Cardiac fibroblast (primary cell): ENCODE measurements at regions not wholly inside any gene's neighbourhood (a gene's known extent, or its start where the extent isn't known, plus 50 kb on each side); places are given as distances from the start of the nearest gene placed in this dataset.
A peak's percentile ranks its signal among the peaks of the same experiment; 100 is the strongest.

Source experiments
- DNase-seq, 2 donors: peaks; one replicate each; pipeline versions ENCODE4 v3.0.0 to v3.0.0-alpha.2; 2010; ENCODE audit warnings: low read depth in 2 of 2
- H3K4me3 ChIP-seq, 2 donors: replicated peaks in 1 of 2; 1 replicate in 1 of 2; 2 replicates in 1 of 2; pipeline ENCODE4 v1.5.1; 2011; ENCODE audit warnings: low read depth in 2 of 2, low read length in 2 of 2, mild to moderate bottlenecking in 2 of 2, moderate library complexity in 1 of 2
- TF ChIP-seq, protein P1 (sequence below): IDR thresholded peaks from one replicate; pipeline ENCODE4 v1.5.1; 2011; ENCODE audit warnings: low read depth, mild to moderate bottlenecking, low read length, inconsistent platforms

DNA sequence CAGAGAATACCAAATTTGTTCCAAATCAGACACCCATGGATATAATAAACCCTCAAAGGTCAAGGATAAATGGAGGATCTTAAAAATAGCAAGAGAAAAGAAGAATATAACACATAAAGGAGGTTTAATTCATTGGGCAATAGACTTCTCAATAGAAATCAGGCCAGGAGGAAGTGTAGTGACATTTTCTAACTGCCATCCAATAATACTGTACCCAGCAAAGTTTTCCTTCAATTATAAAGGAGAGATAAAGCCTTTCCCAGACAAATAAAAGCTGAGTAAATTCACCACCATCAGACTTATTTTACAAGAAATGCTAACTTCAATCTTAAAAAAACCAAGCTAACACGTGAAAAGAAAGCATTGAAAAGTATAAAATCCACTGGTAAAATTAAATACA lies 121.6 kb downstream of the MSTN start:
- TF ChIP-seq, protein P1, sequence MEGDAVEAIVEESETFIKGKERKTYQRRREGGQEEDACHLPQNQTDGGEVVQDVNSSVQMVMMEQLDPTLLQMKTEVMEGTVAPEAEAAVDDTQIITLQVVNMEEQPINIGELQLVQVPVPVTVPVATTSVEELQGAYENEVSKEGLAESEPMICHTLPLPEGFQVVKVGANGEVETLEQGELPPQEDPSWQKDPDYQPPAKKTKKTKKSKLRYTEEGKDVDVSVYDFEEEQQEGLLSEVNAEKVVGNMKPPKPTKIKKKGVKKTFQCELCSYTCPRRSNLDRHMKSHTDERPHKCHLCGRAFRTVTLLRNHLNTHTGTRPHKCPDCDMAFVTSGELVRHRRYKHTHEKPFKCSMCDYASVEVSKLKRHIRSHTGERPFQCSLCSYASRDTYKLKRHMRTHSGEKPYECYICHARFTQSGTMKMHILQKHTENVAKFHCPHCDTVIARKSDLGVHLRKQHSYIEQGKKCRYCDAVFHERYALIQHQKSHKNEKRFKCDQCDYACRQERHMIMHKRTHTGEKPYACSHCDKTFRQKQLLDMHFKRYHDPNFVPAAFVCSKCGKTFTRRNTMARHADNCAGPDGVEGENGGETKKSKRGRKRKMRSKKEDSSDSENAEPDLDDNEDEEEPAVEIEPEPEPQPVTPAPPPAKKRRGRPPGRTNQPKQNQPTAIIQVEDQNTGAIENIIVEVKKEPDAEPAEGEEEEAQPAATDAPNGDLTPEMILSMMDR = no peak
- no peak for DNase-seq
- no peak overlapping the region for H3K4me3 ChIP-seq

DNA sequence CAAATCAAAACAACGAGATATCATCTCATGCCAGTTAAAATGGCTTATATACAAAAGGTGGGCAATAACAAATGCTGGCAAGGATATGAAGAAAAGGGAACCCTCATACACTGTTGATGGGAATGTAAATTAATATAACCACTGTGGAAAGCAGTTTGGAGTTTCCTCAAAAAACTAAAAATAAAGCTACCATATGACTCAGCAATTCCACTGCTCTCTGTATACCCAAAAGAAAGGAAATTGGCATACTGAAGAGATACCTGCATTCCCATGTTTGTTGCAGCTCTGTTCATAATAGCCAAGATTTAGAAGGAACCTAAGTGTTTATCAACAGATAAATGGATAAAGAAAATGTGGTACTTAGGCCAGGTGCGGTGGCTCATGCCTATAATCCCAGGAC lies 124.8 kb downstream of the MSTN start:
- H3K4me3 ChIP-seq = no peak overlapping the region
- TF ChIP-seq, protein P1 = no peak
- DNase-seq = no peak

DNA sequence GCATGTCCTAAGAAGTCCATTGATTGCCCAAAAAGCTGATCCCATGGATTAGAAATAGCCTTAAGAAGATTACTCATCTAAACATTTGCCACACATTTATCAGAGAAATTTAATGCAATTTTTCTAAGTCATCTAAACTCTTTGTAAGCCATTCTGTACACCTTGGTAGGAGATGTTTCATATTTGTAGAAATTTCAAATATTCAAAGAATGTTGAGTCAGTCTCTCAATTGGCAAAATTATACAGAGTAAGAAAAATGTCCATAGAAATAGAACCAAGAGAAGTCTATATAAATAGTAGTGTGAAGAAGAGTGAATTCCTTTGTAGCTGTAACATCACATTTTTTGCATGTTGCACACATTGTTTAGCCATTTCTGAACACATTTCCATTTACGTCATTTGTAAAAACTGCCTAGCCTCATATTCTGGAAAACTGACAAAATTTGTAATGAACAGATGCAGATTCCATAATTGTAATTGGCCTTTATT lies 128.6 kb downstream of the MSTN start:
- no peak overlapping the region for H3K4me3 ChIP-seq
- peak; percentile 76 to 95 for DNase-seq

DNA sequence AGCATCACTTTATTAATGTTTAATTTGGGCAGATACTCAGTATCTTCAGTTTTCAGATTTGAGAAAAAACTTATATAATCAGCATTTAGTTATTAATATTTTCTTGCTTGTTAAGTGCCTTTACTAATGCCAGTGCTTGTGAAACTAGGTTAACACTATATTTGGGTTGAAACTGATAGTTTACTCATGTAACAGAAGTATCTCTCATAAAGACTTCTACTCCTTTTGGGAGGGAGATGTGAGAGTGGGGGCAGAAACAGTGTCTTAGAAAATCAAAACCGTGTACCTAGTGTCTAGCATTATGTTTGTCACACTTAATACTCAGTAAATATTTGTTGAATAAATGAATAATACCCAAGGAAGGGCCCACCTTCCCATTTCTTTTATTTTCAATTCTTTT lies 129.5 kb downstream of the MSTN start:
- TF ChIP-seq, protein P1 = no peak
- no peak overlapping the region for H3K4me3 ChIP-seq
- DNase-seq = peak in 1 of 2 donors; percentile 15

More for the DNA sequence above, 128.6 kb downstream of the MSTN start:
- TF ChIP-seq, protein P1 = no peak

DNA sequence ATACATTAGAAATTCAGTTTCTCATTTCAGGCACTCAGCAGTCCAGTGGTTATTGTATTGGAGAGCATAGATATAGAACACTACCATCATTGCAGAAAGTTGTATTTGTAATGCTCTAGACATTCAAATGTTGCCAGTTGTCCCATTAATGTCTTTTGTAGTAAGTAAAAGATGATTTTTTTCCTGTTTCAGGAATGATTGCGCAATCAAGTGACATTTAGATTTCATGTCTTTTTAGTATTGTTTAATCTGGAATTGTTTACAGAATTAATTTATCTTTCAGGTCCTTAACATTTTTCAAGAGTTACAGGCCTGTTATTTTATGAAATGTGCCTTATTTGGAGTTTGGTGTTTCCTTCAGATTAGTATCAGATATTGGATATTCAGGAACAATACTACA lies 134.7 kb downstream of the MSTN start:
- TF ChIP-seq, protein P1 = no peak
- peak; percentile 38 to 43 for DNase-seq
- H3K4me3 ChIP-seq = no peak overlapping the region
